T-helper 17 cell (primary cell): ENCODE measurements at regions not wholly inside any gene's neighbourhood (a gene's known extent, or its start where the extent isn't known, plus 50 kb on each side); places are given as distances from the start of the nearest gene placed in this dataset.

ENCODE experiments used
- ATAC-seq: fragments of 150-1000 bp; cut with Tn5 transposase; 2 replicates; pipeline ENCODE4 v1.10.0; 2021; ENCODE audit warnings: mild to moderate bottlenecking, moderate library complexity
- DNase-seq, 3 donors: peaks; one replicate each; pipeline versions ENCODE4 v3.0.0 to v3.0.0-alpha.2; 2020 to 2021
- H3K9me3 ChIP-seq: one replicate; pipeline ENCODE4 v1.7.0; 2013; ENCODE audit warnings: low read length, mild to moderate bottlenecking; ENCODE audit not compliant: control insufficient read depth, poor library complexity, severe bottlenecking
- H3K27ac Mint-ChIP-seq: one replicate; pipeline ENCODE4 v1.8.0; 2022; ENCODE audit warnings: mild to moderate bottlenecking, moderate library complexity, mixed read lengths
- H3K27me3 Mint-ChIP-seq: one replicate; pipeline ENCODE4 v1.8.0; 2022; ENCODE audit warnings: mixed read lengths
- H3K36me3 Mint-ChIP-seq: one replicate; pipeline ENCODE4 v1.8.0; 2022; ENCODE audit warnings: low read depth, mixed read lengths
- H3K4me1 Mint-ChIP-seq: one replicate; pipeline ENCODE4 v1.8.0; 2022; ENCODE audit warnings: mild to moderate bottlenecking, mixed read lengths
- H3K4me3 Mint-ChIP-seq: one replicate; pipeline ENCODE4 v1.8.0; 2022; ENCODE audit warnings: mild to moderate bottlenecking, moderate library complexity, mixed read lengths

- H3K4me1 Mint-ChIP-seq: peaks cover 2% of the 10 kb centered on the region
- H3K27me3 Mint-ChIP-seq: peaks cover 56% of the 10 kb centered on the region
- no peak overlapping the region for H3K27ac Mint-ChIP-seq
- H3K36me3 Mint-ChIP-seq: peaks cover 2% of the 10 kb centered on the region
- ATAC-seq: no peak
- H3K4me3 Mint-ChIP-seq: no peak overlapping the region
- no peak for DNase-seq
- no peaks in the 10 kb centered on the region for H3K9me3 ChIP-seq
These were observed 165.9 kb downstream of the POLR2M start for GRCh38 chr15:57872281-57873030.

GRCh38 chr15:57873564-57874209, 167.2 kb downstream of the POLR2M start:
- ATAC-seq: no peak
- H3K27me3 Mint-ChIP-seq: peaks cover 55% of the 10 kb centered on the region

GRCh38 chr15:57875347-57875746, 168.8 kb downstream of the POLR2M start:
- no peaks in the 10 kb centered on the region for H3K9me3 ChIP-seq
- H3K27me3 Mint-ChIP-seq: peaks cover 38% of the 10 kb centered on the region
- peaks cover 3% of the 10 kb centered on the region for H3K4me1 Mint-ChIP-seq
- DNase-seq: no peak
- no peak overlapping the region for H3K4me3 Mint-ChIP-seq
- peaks cover 4% of the 10 kb centered on the region for H3K36me3 Mint-ChIP-seq
- ATAC-seq: no peak
- no peak overlapping the region for H3K27ac Mint-ChIP-seq

More at GRCh38 chr15:57873564-57874209, 167.2 kb downstream of the POLR2M start:
- peaks cover 3% of the 10 kb centered on the region for H3K4me1 Mint-ChIP-seq
- no peak overlapping the region for H3K27ac Mint-ChIP-seq
- peaks cover 4% of the 10 kb centered on the region for H3K36me3 Mint-ChIP-seq
- no peak overlapping the region for H3K4me3 Mint-ChIP-seq
- no peaks in the 10 kb centered on the region for H3K9me3 ChIP-seq
- DNase-seq: no peak

- Mint-ChIP-seq H3K36me3 (peaks cover 4% of the 10 kb centered on the region), H3K4me1 (peaks cover 3% of the 10 kb centered on the region), H3K27me3 (peaks cover 27% of the 10 kb centered on the region), H3K4me3 (no peak overlapping the region), H3K27ac (no peak overlapping the region)
- DNase-seq (no peak), ATAC-seq (no peak)
- H3K9me3 ChIP-seq: no peaks in the 10 kb centered on the region
These were observed 172.1 kb downstream of the POLR2M start for GRCh38 chr15:57878573-57878972.

GRCh38 chr15:57881361-57881760, 174.8 kb downstream of the POLR2M start:
- H3K9me3 ChIP-seq: no peaks in the 10 kb centered on the region

GRCh38 chr15:57881972-57882371, 175.5 kb downstream of the POLR2M start:
- H3K27ac Mint-ChIP-seq: no peak overlapping the region
- H3K27me3 Mint-ChIP-seq: peaks cover 53% of the 10 kb centered on the region
- DNase-seq (no peak), ATAC-seq (no peak)
- no peaks in the 10 kb centered on the region for H3K9me3 ChIP-seq
- no peak overlapping the region for H3K4me3 Mint-ChIP-seq
- H3K4me1 Mint-ChIP-seq: peaks cover 9% of the 10 kb centered on the region
- peaks cover 2% of the 10 kb centered on the region for H3K36me3 Mint-ChIP-seq

More at GRCh38 chr15:57881361-57881760, 174.8 kb downstream of the POLR2M start:
- H3K36me3 Mint-ChIP-seq: peaks cover 2% of the 10 kb centered on the region
- H3K4me1 Mint-ChIP-seq: peaks cover 9% of the 10 kb centered on the region
- H3K27ac Mint-ChIP-seq: no peak overlapping the region
- no peak for ATAC-seq
- peaks cover 47% of the 10 kb centered on the region for H3K27me3 Mint-ChIP-seq
- DNase-seq: no peak
- no peak overlapping the region for H3K4me3 Mint-ChIP-seq

GRCh38 chr15:57883701-57884100, 177.2 kb downstream of the POLR2M start:
- Mint-ChIP-seq H3K4me1 (peaks cover 6% of the 10 kb centered on the region), H3K4me3 (no peak overlapping the region), H3K36me3 (no peaks in the 10 kb centered on the region), H3K27ac (no peak overlapping the region), H3K27me3 (peaks cover 55% of the 10 kb centered on the region)
- H3K9me3 ChIP-seq: no peaks in the 10 kb centered on the region
- no peak for DNase-seq
- ATAC-seq: no peak

- Mint-ChIP-seq H3K4me1 (peaks cover 6% of the 10 kb centered on the region), H3K27me3 (peaks cover 59% of the 10 kb centered on the region), H3K36me3 (no peaks in the 10 kb centered on the region), H3K4me3 (no peak overlapping the region), H3K27ac (no peak overlapping the region)
- H3K9me3 ChIP-seq: no peaks in the 10 kb centered on the region
- ATAC-seq (no peak), DNase-seq (no peak)
These were observed 178.4 kb downstream of the POLR2M start for GRCh38 chr15:57884936-57885335.

GRCh38 chr15:57885435-57885834, 178.9 kb downstream of the POLR2M start:
- H3K36me3 Mint-ChIP-seq: no peaks in the 10 kb centered on the region
- no peak overlapping the region for H3K4me3 Mint-ChIP-seq
- DNase-seq (no peak), ATAC-seq (no peak)
- no peaks in the 10 kb centered on the region for H3K9me3 ChIP-seq
- H3K27me3 Mint-ChIP-seq: peaks cover 64% of the 10 kb centered on the region
- peaks cover 6% of the 10 kb centered on the region for H3K4me1 Mint-ChIP-seq
- no peak overlapping the region for H3K27ac Mint-ChIP-seq

GRCh38 chr15:57887825-57888224, 177.7 kb downstream of the ALDH1A2 start:
- no peaks in the 10 kb centered on the region for H3K9me3 ChIP-seq
- no peak overlapping the region for H3K27ac Mint-ChIP-seq
- H3K36me3 Mint-ChIP-seq: no peaks in the 10 kb centered on the region
- DNase-seq (no peak), ATAC-seq (no peak)
- no peak overlapping the region for H3K4me3 Mint-ChIP-seq
- H3K27me3 Mint-ChIP-seq: peaks cover 57% of the 10 kb centered on the region
- H3K4me1 Mint-ChIP-seq: peaks cover 6% of the 10 kb centered on the region

- no peak for ATAC-seq
- peaks cover 5% of the 10 kb centered on the region for H3K4me1 Mint-ChIP-seq
- peaks cover 40% of the 10 kb centered on the region for H3K27me3 Mint-ChIP-seq
- H3K36me3 Mint-ChIP-seq: no peaks in the 10 kb centered on the region
- no peak for DNase-seq
- H3K9me3 ChIP-seq: no peaks in the 10 kb centered on the region
- no peak overlapping the region for H3K27ac Mint-ChIP-seq
- no peak overlapping the region for H3K4me3 Mint-ChIP-seq
These were observed 175.2 kb downstream of the ALDH1A2 start for GRCh38 chr15:57890351-57890750.

- ATAC-seq (no peak), DNase-seq (no peak)
- Mint-ChIP-seq H3K27ac (no peak overlapping the region), H3K4me1 (peaks cover under 1% of the 10 kb centered on the region), H3K4me3 (no peak overlapping the region), H3K27me3 (peaks cover 35% of the 10 kb centered on the region), H3K36me3 (no peaks in the 10 kb centered on the region)
- no peaks in the 10 kb centered on the region for H3K9me3 ChIP-seq
These were observed 174.6 kb downstream of the ALDH1A2 start for GRCh38 chr15:57890878-57891277.

GRCh38 chr15:57892181-57892580, 173.3 kb downstream of the ALDH1A2 start:
- Mint-ChIP-seq H3K36me3 (peaks cover 2% of the 10 kb centered on the region), H3K4me1 (no peaks in the 10 kb centered on the region), H3K4me3 (no peak overlapping the region), H3K27ac (no peak overlapping the region), H3K27me3 (peaks cover 22% of the 10 kb centered on the region)
- ATAC-seq: no peak
- no peak for DNase-seq
- no peaks in the 10 kb centered on the region for H3K9me3 ChIP-seq

GRCh38 chr15:57893040-57893439, 172.5 kb downstream of the ALDH1A2 start:
- Mint-ChIP-seq H3K27me3 (peaks cover 14% of the 10 kb centered on the region), H3K27ac (no peak overlapping the region), H3K4me3 (no peak overlapping the region), H3K4me1 (no peaks in the 10 kb centered on the region), H3K36me3 (peaks cover 2% of the 10 kb centered on the region)
- H3K9me3 ChIP-seq: no peaks in the 10 kb centered on the region
- DNase-seq: no peak
- no peak for ATAC-seq
